HepG2 (cell line): ENCODE measurements at regions not wholly inside any gene's neighbourhood (a gene's known extent, or its start where the extent isn't known, plus 50 kb on each side); places are given as distances from the start of the nearest gene placed in this dataset.

Source experiments
- BATF2 ChIP-seq: sonication (generic); formaldehyde crosslinking; IDR thresholded peaks from 2 replicates; pipeline ENCODE4 v1.8.0; 2022; ENCODE audit warnings: mild to moderate bottlenecking, missing genetic modification reagents, moderate library complexity
- CSRNP2 ChIP-seq: sonication (generic); formaldehyde crosslinking; conservative IDR thresholded peaks from 2 replicates; pipeline ENCODE4 v1.8.0; 2022; ENCODE audit warnings: low read depth, missing genetic modification reagents
- CTCF ChIP-seq: sonication (generic); formaldehyde crosslinking; IDR thresholded peaks from 2 replicates; pipeline ENCODE4 v1.5.0; 2020; ENCODE audit warnings: mild to moderate bottlenecking, missing genetic modification reagents, moderate library complexity
- IRF2 ChIP-seq: IDR thresholded peaks from 2 replicates; pipeline ENCODE4 v1.6.1; 2018; ENCODE audit warnings: missing genetic modification reagents, missing compliant biosample characterization
- KLF9 ChIP-seq: IDR thresholded peaks from 2 replicates; pipeline ENCODE4 v1.6.1; 2016; ENCODE audit warnings: low read depth
- MYC ChIP-seq: sonication (generic); formaldehyde crosslinking; IDR thresholded peaks from 2 replicates; pipeline ENCODE4 v1.9.0; 2021; ENCODE audit warnings: missing genetic modification reagents, borderline replicate concordance
- TCF12 ChIP-seq, 2 experiments: fragments of 450-650 bp in 1 of 2; sonication (generic) in 1 of 2; formaldehyde crosslinking in 1 of 2; IDR thresholded peaks; 2 replicates each; pipeline versions ENCODE4 v1.6.1 to v1.8.0; 2017 to 2022; ENCODE audit warnings: antibody characterized with exemption in 1 of 2, mild to moderate bottlenecking in 1 of 2, missing genetic modification reagents in 1 of 2, moderate library complexity in 1 of 2
- TIGD3 ChIP-seq: sonication (generic); formaldehyde crosslinking; IDR thresholded peaks from 2 replicates; pipeline ENCODE4 v1.5.1; 2020; ENCODE audit warnings: mild to moderate bottlenecking, missing genetic modification reagents, borderline replicate concordance
- ZBED4 ChIP-seq: sonication (generic); formaldehyde crosslinking; IDR thresholded peaks from 2 replicates; pipeline ENCODE4 v1.4.0; 2020; ENCODE audit warnings: missing genetic modification reagents, borderline replicate concordance
- ZSCAN30 ChIP-seq: sonication (generic); formaldehyde crosslinking; IDR thresholded peaks from 2 replicates; pipeline ENCODE4 v1.5.0; 2020; ENCODE audit warnings: mild to moderate bottlenecking, missing genetic modification reagents

- no peak for TF ChIP-seq BATF2 (CRISPR knock-in tag)
- TF ChIP-seq TIGD3 (CRISPR knock-in tag), result no peak
- TF ChIP-seq TCF12 (IDR thresholded peaks at IDR 0.05), result no peak
- no peak for TF ChIP-seq TCF12 (CRISPR knock-in tag; IDR thresholded peaks at IDR 0.05)
- TF ChIP-seq MYC, result no peak
- no peak for TF ChIP-seq KLF9 (CRISPR knock-in tag)
- no peak for TF ChIP-seq CSRNP2 (CRISPR knock-in tag)
- TF ChIP-seq ZBED4, result no peak
- no peak for TF ChIP-seq CTCF (CRISPR knock-in tag)
- TF ChIP-seq ZSCAN30, result no peak
- TF ChIP-seq IRF2, result no peak
Measured at GRCh38 chr9:126148994-126149393, 177.6 kb upstream of the MVB12B start.
